ENCODE measurements at regions not wholly inside any gene's neighbourhood (a gene's known extent, or its start where the extent isn't known, plus 50 kb on each side); places are given as distances from the start of the nearest gene placed in this dataset.

GRCh38 chr1:87937831-87938395 is 609.2 kb downstream of the LMO4 start:
- DNase-seq, result no peak

- no peak for DNase-seq
Observed at GRCh38 chr1:87938631-87939030, 610.0 kb downstream of the LMO4 start.

GRCh38 chr1:87939444-87939843 is 610.8 kb downstream of the LMO4 start:
- DNase-seq, result no peak

GRCh38 chr1:87940421-87940820 is 611.7 kb downstream of the LMO4 start:
- no peak for DNase-seq

- DNase-seq, result no peak
Observed at GRCh38 chr1:87941337-87941946, 612.8 kb downstream of the LMO4 start.

- no peak for DNase-seq
Observed at GRCh38 chr1:87942165-87942564, 613.5 kb downstream of the LMO4 start.

- DNase-seq, result no peak
Observed at GRCh38 chr1:87949711-87950110, 621.0 kb downstream of the LMO4 start.

GRCh38 chr1:87950369-87950768 is 621.7 kb downstream of the LMO4 start:
- peak; percentile 92 for DNase-seq

- no peak for DNase-seq
Observed at GRCh38 chr1:87951409-87951808, 622.7 kb downstream of the LMO4 start.

- no peak for DNase-seq
Observed at GRCh38 chr1:87951852-87952251, 623.2 kb downstream of the LMO4 start.

GRCh38 chr1:87953121-87953520 is 624.4 kb downstream of the LMO4 start:
- DNase-seq, result no peak

- DNase-seq, result peak; percentile 82
Observed at GRCh38 chr1:87953732-87954344, 625.2 kb downstream of the LMO4 start.

- DNase-seq, result no peak
Observed at GRCh38 chr1:87955038-87955437, 626.4 kb downstream of the LMO4 start.

- peak; percentile 75 for DNase-seq
Observed at GRCh38 chr1:87956072-87956471, 627.4 kb downstream of the LMO4 start.

- peak; percentile 37 for DNase-seq
Observed at GRCh38 chr1:87956750-87957149, 628.1 kb downstream of the LMO4 start.

GRCh38 chr1:87957331-87957730 is 628.7 kb downstream of the LMO4 start:
- no peak for DNase-seq

- peak; percentile 65 for DNase-seq
Observed at GRCh38 chr1:87958201-87958600, 629.5 kb downstream of the LMO4 start.

GRCh38 chr1:87958716-87959115 is 630.0 kb downstream of the LMO4 start:
- peak; percentile 32 for DNase-seq

GRCh38 chr1:87959236-87959635 is 630.6 kb downstream of the LMO4 start:
- DNase-seq, result no peak

- no peak for DNase-seq
Observed at GRCh38 chr1:87961992-87962391, 633.3 kb downstream of the LMO4 start.

GRCh38 chr1:87963556-87963955 is 634.9 kb downstream of the LMO4 start:
- DNase-seq, result no peak

- no peak for DNase-seq
Observed at GRCh38 chr1:87965193-87965592, 636.5 kb downstream of the LMO4 start.

- DNase-seq, result no peak
Observed at GRCh38 chr1:87968197-87968955, 639.7 kb downstream of the LMO4 start.

- DNase-seq, result no peak
Observed at GRCh38 chr1:87969040-87969439, 640.4 kb downstream of the LMO4 start.

Data from NCI-H446 treated with DMSO at 0.1 percent for 48 hours (cell line).